ENCODE measurements at regions not wholly inside any gene's neighbourhood (a gene's known extent, or its start where the extent isn't known, plus 50 kb on each side); places are given as distances from the start of the nearest gene placed in this dataset.

DNA sequence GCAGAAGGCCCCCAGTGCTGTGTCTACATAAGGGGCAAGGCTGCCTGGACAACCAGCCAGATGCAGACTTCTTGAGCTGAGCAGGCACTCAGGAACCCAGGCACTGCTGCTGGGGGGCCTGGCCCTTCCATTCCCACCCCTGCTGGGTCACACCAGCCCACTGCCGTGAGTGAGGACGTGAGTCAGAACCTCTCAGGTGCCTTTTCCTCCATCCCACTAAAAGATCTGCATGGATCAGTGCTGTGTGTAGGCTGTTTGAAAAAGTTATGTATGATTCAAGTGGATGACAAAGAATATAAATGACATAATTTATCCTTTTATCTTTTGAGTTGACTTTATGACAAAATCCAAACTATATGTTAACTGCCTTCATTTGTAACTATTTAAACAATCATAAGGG is 499.3 kb downstream of the INHBA start:
- DNase-seq (ENCODE audit: low spot score in 2 of 2), result no peak
- WGBS, result 100% methylated on average over 2 of the region's 2 CpGs

DNA sequence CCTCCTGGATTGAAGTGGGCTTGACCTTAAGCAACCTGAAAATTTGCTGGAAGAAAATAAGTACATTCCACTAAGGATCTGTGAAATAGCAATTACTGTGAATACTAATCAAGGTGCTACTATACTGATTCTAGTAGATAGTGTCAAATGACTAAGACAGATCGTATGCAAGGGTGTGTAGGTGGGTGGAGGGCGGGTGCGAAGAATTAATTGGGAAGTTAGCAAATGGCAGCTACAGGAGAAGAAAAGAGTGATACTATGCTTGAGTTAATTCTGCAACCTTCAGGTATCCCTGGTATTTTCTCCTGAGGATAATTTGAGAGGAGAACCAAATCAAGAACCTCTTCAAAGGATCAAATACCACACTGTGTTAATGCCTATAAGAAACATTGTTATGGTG is 501.9 kb downstream of the INHBA start:
- Histone ChIP-seq H3K4me3 (no peak overlapping the region), H3K27me3 (no peaks in the 10 kb centered on the region), H3K4me1 (no peaks in the 10 kb centered on the region), H3K36me3 (no peaks in the 10 kb centered on the region), H3K27ac (no peak overlapping the region), H3K9me3 (no peaks in the 10 kb centered on the region)
- DNase-seq (ENCODE audit: low spot score in 2 of 2), result no peak
- WGBS, result 71% methylated on average over 3 of the region's 3 CpGs
- TF ChIP-seq, protein P1, sequence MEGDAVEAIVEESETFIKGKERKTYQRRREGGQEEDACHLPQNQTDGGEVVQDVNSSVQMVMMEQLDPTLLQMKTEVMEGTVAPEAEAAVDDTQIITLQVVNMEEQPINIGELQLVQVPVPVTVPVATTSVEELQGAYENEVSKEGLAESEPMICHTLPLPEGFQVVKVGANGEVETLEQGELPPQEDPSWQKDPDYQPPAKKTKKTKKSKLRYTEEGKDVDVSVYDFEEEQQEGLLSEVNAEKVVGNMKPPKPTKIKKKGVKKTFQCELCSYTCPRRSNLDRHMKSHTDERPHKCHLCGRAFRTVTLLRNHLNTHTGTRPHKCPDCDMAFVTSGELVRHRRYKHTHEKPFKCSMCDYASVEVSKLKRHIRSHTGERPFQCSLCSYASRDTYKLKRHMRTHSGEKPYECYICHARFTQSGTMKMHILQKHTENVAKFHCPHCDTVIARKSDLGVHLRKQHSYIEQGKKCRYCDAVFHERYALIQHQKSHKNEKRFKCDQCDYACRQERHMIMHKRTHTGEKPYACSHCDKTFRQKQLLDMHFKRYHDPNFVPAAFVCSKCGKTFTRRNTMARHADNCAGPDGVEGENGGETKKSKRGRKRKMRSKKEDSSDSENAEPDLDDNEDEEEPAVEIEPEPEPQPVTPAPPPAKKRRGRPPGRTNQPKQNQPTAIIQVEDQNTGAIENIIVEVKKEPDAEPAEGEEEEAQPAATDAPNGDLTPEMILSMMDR (IDR thresholded peaks at IDR 0.05), result no peak
- TF ChIP-seq POLR2AphosphoS5 (IDR thresholded peaks at IDR 0.05), result no peak
- TF ChIP-seq POLR2A (IDR thresholded peaks at IDR 0.05), result no peak
- TF ChIP-seq EP300 (IDR thresholded peaks at IDR 0.05), result no peak

More for the DNA sequence above, 499.3 kb downstream of the INHBA start:
- Histone ChIP-seq H3K27ac (no peak overlapping the region), H3K4me3 (no peak overlapping the region), H3K27me3 (no peaks in the 10 kb centered on the region), H3K9me3 (no peaks in the 10 kb centered on the region), H3K36me3 (no peaks in the 10 kb centered on the region), H3K4me1 (no peaks in the 10 kb centered on the region)
- TF ChIP-seq, protein P1 (IDR thresholded peaks at IDR 0.05), result no peak
- no peak for TF ChIP-seq POLR2A (IDR thresholded peaks at IDR 0.05)

DNA sequence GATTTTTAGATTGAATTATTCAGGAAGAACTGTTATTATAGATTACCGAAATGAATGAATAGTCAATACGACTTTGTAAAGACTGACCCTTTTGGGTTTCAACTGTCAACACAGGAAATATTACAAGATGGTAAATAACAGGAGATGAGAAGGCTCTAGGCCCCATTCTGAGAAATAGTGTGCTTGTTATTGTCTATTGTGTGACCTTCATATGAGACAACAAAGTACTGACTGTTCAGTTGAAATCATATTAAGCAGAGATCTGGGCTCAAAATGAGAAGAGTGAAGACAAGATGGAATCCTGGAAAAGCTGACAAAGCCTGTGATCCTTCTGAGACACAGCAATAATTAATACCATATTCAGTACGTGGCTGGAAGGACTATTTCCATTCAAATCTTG is 503.8 kb downstream of the INHBA start:
- TF ChIP-seq, protein P1 (IDR thresholded peaks at IDR 0.05), result no peak
- TF ChIP-seq EP300 (IDR thresholded peaks at IDR 0.05), result no peak
- no peak for TF ChIP-seq POLR2AphosphoS5 (IDR thresholded peaks at IDR 0.05)
- no peak for TF ChIP-seq POLR2A (IDR thresholded peaks at IDR 0.05)
- no peaks in the 10 kb centered on the region for H3K9me3 ChIP-seq
- H3K36me3 ChIP-seq, result no peaks in the 10 kb centered on the region
- WGBS, result 77% methylated on average over 3 of the region's 3 CpGs
- DNase-seq (ENCODE audit: low spot score in 2 of 2), result no peak
- H3K27ac ChIP-seq, result no peak overlapping the region
- H3K4me1 ChIP-seq, result no peaks in the 10 kb centered on the region
- H3K27me3 ChIP-seq, result no peaks in the 10 kb centered on the region
- H3K4me3 ChIP-seq, result no peak overlapping the region

DNA sequence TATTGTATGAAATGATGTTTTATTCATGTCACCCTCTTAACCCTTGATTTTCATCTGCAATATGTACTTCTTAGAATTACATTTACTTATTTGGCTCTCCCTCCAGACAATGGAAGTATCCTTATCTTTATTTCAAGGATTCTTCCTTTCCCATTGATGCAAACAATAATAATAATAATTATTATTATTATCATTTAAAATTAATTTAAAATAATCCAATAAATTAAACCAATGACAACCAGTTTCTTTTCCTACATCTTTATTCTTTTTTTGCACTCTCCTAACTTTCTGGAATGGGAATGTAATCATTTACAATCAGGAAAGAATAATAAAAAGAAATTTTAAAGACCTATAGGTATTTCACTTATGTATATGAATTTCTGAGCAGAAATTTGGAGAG is 504.4 kb downstream of the INHBA start:
- no peaks in the 10 kb centered on the region for H3K36me3 ChIP-seq
- no peaks in the 10 kb centered on the region for H3K9me3 ChIP-seq
- TF ChIP-seq EP300 (IDR thresholded peaks at IDR 0.05) (no peak), POLR2AphosphoS5 (IDR thresholded peaks at IDR 0.05) (no peak), POLR2A (IDR thresholded peaks at IDR 0.05) (no peak)
- TF ChIP-seq, protein P1 (IDR thresholded peaks at IDR 0.05), result no peak
- no peak overlapping the region for H3K4me3 ChIP-seq
- H3K27me3 ChIP-seq, result no peaks in the 10 kb centered on the region
- no peak for DNase-seq (ENCODE audit: low spot score in 2 of 2)
- H3K4me1 ChIP-seq, result no peaks in the 10 kb centered on the region
- H3K27ac ChIP-seq, result no peak overlapping the region

DNA sequence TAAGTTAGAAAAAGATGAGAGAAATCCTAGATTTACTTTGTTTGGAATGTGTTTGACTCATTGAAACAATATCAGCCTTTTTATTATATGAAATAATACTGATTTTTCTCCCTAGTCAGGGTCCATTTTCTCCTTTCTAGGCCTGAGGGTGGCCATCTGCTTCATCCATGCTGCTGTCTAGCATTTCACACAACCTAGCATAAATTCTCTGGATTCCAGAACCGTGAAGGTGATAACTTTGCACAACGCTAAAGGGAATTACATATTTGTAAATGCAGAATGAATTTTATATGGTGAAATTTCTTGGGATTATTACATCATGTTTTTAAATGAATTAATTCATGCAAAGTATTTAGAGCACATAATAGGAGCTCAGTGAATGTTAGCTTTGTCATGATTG is 505.1 kb downstream of the INHBA start:
- no peak overlapping the region for H3K4me3 ChIP-seq
- WGBS, result 89% methylated on average over 2 of the region's 2 CpGs
- DNase-seq (ENCODE audit: low spot score in 2 of 2), result no peak
- no peak overlapping the region for H3K27ac ChIP-seq
- no peaks in the 10 kb centered on the region for H3K36me3 ChIP-seq
- no peaks in the 10 kb centered on the region for H3K27me3 ChIP-seq
- TF ChIP-seq POLR2A (IDR thresholded peaks at IDR 0.05) (no peak), POLR2AphosphoS5 (IDR thresholded peaks at IDR 0.05) (no peak), EP300 (IDR thresholded peaks at IDR 0.05) (no peak)
- TF ChIP-seq, protein P1 (IDR thresholded peaks at IDR 0.05), result no peak
- no peaks in the 10 kb centered on the region for H3K9me3 ChIP-seq
- H3K4me1 ChIP-seq, result no peaks in the 10 kb centered on the region

Data from suprapubic skin (tissue), 4 donors.